SKM-1 (cell line): ENCODE measurements at regions not wholly inside any gene's neighbourhood (a gene's known extent, or its start where the extent isn't known, plus 50 kb on each side); places are given as distances from the start of the nearest gene placed in this dataset.

Experiments used
- DNase-seq: peaks from one replicate; lab custom pipeline; 2025; ENCODE audit not compliant: unreplicated experiment; lab: John Stamatoyannopoulos, UW

- DNase-seq: no peak
Observed at GRCh38 chr1:38270849-38271633, 224.4 kb upstream of the POU3F1 start.

GRCh38 chr1:38269923-38270848 lies 223.6 kb upstream of the POU3F1 start:
- DNase-seq: no peak

- no peak for DNase-seq
Observed at GRCh38 chr1:38268226-38268625, 221.6 kb upstream of the POU3F1 start.

- no peak for DNase-seq
Observed at GRCh38 chr1:38267037-38268036, 220.7 kb upstream of the POU3F1 start.

- DNase-seq: no peak
Observed at GRCh38 chr1:38266197-38266520, 219.6 kb upstream of the POU3F1 start.

GRCh38 chr1:38265293-38266196 lies 219.0 kb upstream of the POU3F1 start:
- no peak for DNase-seq

GRCh38 chr1:38263438-38263837 lies 216.8 kb upstream of the POU3F1 start:
- DNase-seq: no peak

GRCh38 chr1:38261574-38261973 lies 215.0 kb upstream of the POU3F1 start:
- no peak for DNase-seq

- no peak for DNase-seq
Observed at GRCh38 chr1:38258085-38258627, 211.6 kb upstream of the POU3F1 start.

GRCh38 chr1:38257374-38257773 lies 210.8 kb upstream of the POU3F1 start:
- DNase-seq: no peak

GRCh38 chr1:38256072-38256471 lies 209.5 kb upstream of the POU3F1 start:
- DNase-seq: no peak

- no peak for DNase-seq
Observed at GRCh38 chr1:38253314-38253713, 206.7 kb upstream of the POU3F1 start.

- DNase-seq: no peak
Observed at GRCh38 chr1:38250356-38250755, 203.8 kb upstream of the POU3F1 start.

GRCh38 chr1:38249001-38249400 lies 202.4 kb upstream of the POU3F1 start:
- no peak for DNase-seq

GRCh38 chr1:38246955-38247952 lies 200.7 kb upstream of the POU3F1 start:
- DNase-seq: no peak

GRCh38 chr1:38244218-38244845 lies 197.7 kb upstream of the POU3F1 start:
- no peak for DNase-seq

- DNase-seq: no peak
Observed at GRCh38 chr1:38243106-38243505, 196.5 kb upstream of the POU3F1 start.

GRCh38 chr1:38242506-38242905 lies 195.9 kb upstream of the POU3F1 start:
- no peak for DNase-seq
